Suprapubic skin (tissue), 4 donors: ENCODE measurements at regions not wholly inside any gene's neighbourhood (a gene's known extent, or its start where the extent isn't known, plus 50 kb on each side); places are given as distances from the start of the nearest gene placed in this dataset.

Experiments
- CTCF ChIP-seq, 2 donors: fragments of 200-600 bp in 1 of 2; fragments of 450-650 bp in 1 of 2; sonication (generic) in 1 of 2; IDR thresholded peaks; one replicate each; pipeline ENCODE4 v1.5.1; 2016 to 2019; ENCODE audit warnings: antibody characterized with exemption in 2 of 2, mild to moderate bottlenecking in 1 of 2, moderate library complexity in 1 of 2
- EP300 ChIP-seq: sonication (generic); formaldehyde crosslinking; IDR thresholded peaks from one replicate; pipeline ENCODE4 v1.6.1; 2017; ENCODE audit warnings: antibody characterized with exemption
- POLR2AphosphoS5 ChIP-seq, 3 donors: sonication (generic); formaldehyde crosslinking; IDR thresholded peaks; one replicate each; pipeline ENCODE4 v1.6.1; 2017; ENCODE audit warnings: antibody characterized with exemption in 3 of 3

GRCh38 chr7:51446356-51446755, 129.7 kb upstream of the COBL start:
- no peak for TF ChIP-seq CTCF (IDR thresholded peaks at IDR 0.05)
- TF ChIP-seq POLR2AphosphoS5 (IDR thresholded peaks at IDR 0.05), result no peak
- no peak for TF ChIP-seq EP300
